HG03095 (cell line): ENCODE measurements at regions not wholly inside any gene's neighbourhood (a gene's known extent, or its start where the extent isn't known, plus 50 kb on each side); places are given as distances from the start of the nearest gene placed in this dataset.

Source experiments
- ATAC-seq: cut with Tn5 transposase; IDR thresholded peaks from one replicate; pipeline ENCODE4 v1.9.1; 2021; ENCODE audit warnings: moderate library complexity; ENCODE audit not compliant: unreplicated experiment

DNA sequence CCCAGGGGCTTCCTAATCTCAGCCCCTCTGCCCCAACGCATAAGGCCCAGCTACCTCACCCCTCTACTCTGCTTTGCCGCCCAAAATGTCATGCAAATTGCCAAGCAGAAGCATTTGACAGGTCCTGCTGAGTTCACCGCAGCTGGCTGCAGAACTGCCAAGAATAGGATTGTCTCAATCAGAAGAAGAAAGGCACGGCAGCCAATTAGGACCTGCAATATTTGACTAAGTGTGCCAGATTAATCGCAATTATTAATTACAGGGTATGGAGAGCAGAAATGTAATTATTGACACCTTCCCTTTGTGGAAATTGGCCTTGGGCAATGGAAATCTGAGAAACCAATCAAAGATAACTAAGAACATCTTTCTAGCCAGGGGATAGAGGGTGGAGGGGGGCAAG lies 318.6 kb downstream of the LRFN2 start:
- no peak for ATAC-seq

DNA sequence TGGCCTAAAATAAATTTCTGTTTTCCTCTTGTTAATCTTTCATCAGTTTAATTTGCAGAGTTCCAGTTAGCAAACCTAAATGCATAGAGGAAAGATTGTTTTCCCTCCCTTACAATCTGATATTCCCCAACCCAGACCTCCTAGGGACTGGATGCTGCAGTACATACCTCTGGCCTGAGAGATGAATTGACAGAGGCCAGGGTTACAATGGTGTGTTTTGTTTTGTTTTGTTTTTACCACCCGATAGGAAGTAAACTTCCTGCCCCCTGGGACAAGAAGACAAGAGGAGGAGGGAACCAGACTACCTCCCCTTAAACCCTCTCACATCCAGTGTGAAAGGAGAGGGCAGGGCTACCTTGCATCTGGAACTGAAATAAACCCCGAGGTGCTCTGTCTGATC lies 319.0 kb downstream of the LRFN2 start:
- no peak for ATAC-seq

DNA sequence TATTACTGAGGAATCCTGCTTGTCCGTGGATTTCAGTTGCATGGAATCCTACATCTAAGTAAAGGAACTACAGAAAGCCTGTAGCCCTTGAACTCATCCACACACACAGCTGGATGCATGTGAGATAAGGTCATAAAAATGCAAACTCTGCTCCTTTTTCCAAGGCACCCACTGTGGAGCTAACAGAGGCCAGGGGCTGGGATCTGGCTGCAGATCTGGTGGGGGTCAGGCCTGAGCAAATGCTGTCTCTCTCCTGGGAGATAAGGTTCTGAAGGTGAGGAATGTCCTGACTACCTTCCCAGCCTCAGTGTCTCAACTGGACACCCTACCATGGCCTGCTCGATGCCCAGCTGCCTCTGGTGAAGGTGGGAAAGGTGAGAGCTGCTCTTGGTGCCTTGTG lies 321.5 kb downstream of the LRFN2 start:
- no peak for ATAC-seq

DNA sequence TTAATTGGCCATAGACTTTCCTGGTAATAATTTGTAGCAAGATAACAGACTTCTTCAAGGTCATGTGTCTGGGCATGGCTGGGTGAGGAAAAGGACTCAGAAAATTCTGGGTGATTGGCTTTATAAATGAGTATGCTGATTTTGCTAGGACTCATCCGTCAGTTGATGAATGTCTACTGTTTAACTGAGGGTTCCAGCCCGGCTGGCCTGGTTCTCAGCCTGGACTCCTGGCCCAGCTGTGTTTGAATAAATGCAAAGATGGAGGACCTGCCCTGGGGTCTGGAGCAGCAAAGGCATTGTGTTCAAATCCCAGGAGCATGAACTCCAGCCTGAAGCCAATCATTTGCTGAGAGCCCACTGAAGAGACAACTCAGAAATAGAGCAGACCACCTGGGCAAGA lies 323.2 kb downstream of the LRFN2 start:
- no peak for ATAC-seq

DNA sequence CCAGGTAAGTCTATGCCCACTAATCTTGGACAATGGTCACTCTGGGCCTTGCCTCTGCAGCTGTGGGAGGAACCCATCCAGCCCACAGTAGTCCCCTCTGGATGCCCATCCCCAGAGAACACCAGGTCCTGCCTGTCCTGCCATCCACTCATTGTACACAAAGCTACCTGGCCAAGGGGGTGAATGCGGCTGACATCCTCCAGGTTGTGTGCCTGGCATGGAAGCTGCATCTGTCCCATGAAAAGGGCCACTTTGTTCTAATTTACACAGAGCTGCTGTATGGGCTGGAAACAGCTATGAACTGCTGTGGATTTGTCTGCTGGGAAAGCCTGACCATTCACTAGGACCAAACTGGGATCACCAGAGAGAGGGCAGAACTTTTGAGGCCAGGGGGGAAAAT lies 324.8 kb downstream of the LRFN2 start:
- ATAC-seq: no peak

DNA sequence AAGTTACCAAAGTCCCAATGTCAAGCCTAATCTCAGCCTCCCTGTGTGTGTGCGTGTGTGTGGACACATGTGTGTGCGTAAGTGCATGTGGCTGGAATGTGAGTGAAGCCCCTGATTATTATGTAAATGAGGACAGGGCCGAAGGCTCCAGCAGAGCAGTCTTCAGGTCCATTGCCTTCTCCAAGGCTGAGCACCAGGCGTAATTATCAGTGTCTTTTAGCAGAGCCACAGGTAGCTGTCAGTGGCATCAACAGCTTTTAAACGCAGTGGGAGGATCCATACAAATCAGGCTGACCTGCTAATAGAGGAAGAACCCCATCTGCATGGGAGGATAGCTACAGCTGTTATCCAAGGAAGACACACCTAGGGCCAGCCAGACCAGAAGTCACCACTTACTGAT lies 324.3 kb upstream of the MOCS1 start:
- no peak for ATAC-seq

DNA sequence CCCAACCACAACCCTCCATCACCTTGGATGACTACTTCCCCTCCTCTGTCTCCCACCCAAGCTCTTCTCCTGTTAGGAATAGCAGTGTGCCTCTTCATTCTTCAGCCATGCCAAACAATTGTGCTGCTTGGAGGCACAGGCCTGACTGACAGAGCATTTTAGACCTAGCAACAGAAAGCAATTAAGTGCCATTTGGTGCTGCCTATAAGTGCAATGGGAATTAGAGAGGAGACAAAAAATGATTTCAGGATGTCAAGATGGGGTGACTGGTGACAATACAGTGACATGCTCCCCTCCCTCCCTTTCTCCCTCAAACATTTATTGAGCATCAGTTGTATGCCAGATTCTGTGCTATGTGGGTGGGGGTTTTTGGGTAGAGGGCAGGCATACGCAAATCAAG lies 322.6 kb upstream of the MOCS1 start:
- ATAC-seq: no peak

DNA sequence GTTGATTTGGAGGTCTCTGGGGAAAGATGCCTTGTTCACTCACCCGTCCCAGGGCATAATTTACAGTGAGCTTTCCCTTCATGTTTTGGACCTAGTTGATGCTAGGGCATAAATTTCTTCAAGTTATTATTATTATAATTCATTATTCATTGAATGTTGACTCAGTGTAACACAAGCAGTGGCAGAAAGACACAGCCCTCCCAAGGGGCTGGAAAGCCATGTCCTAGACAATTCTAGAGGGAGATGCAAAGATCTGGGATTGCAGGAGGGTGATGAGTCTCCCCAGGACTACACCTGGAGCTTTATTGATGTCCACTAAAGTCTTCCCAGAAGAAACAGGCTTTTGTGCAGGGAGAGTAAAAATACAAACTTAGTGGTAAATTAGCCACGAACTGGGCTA lies 322.0 kb upstream of the MOCS1 start:
- no peak for ATAC-seq

DNA sequence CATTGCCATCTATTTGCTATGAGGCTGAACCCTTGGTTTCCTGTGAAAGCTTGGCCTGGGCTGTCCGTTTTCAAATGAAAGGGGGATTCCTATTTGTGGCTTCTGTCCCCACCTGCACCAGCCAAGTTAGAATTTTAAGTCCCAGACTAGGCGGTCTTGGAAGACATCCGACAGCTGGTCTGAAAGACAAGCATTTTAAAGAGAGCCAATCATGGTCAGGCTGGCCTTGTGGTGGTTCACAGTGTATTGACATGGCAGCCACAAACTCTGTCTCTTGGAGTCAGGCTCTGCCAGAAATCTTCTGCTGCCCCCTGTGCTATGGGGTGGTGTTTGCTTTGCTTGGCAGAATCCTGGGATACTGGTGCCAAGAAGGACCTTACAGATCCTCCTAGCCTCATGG lies 319.2 kb upstream of the MOCS1 start:
- ATAC-seq: no peak

DNA sequence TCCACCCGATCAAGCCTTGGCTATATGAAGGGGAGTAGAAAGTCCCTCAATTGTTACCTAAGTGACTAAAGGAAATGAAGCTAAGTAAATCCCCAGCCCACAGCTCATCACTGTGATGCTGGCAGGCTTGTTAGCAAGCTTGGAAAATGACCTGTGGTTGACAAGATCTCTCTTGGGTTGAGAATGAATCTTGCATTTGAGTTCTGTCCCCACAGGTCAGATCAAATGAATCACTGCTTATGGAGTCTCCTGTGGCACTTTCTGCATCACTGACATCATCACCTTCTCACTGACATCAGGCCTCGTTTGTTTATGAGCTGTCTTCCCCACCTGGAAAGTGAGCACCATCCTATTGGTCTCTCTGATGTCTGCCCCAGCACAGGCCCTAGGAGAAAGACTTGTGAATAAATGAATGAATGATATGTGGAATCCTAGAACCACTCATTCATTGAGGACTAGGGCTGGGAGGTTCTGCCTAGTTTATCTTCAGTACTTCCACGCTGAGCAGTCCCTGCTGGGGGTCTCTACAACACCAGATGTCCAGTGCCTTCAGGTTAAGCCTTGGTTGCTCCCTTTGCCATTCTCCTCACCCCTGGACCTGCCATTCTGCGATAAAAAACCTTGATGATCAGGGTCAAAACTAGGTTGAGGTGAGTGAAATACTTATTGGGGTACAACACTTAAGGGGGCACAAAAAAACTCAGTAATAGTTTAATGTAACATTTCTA lies 318.4 kb upstream of the MOCS1 start:
- ATAC-seq: no peak

DNA sequence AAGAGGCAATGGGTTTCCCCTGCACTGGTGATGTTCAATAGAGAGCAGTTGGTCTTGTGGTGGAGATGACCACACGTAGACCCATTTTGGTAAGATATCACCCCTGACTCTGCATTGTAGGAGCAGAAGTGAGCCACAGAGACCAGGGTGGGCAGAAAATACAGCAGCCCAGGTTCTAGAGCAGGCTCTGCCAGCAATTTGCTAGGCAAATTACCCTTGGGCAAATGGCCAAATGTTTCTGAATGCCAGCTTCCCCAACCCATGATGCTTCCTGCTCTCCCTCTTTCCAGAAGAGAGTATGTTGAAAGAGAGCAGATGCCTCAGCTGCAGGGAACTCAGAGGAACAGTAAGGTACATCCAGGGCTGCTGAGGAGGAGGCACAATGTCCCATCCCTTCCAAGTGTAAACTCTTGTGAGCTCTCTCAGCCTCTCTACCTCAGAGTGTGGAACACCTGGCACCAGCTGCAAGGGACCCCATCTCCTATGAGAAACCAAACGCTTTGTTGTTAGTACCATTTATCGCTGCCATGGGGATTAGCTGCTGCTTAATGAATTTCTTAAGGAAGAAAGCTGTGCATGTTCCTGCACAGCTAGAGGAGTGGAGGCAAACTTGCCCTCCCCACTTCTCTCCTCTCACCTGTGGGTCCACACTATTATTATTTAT lies 317.5 kb upstream of the MOCS1 start:
- no peak for ATAC-seq

DNA sequence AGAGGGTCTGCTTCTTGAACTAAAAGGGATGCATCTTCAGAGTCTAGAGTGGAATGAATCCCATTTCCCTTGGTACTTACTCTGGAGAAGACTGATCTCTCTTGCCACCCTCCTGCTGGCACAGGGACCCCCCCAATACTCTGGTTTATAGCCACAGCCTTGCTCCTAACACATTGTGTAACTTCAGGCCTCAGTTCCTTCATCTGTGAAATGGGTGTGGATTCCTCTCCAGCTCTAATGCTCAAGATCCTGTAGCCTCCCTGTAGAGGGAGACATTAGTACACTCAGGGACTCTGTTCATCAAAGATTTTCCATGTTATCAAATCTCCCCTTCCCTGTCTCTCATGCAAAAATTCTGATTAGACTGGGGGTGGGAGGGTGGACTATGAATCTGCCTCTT lies 315.7 kb upstream of the MOCS1 start:
- ATAC-seq: no peak

DNA sequence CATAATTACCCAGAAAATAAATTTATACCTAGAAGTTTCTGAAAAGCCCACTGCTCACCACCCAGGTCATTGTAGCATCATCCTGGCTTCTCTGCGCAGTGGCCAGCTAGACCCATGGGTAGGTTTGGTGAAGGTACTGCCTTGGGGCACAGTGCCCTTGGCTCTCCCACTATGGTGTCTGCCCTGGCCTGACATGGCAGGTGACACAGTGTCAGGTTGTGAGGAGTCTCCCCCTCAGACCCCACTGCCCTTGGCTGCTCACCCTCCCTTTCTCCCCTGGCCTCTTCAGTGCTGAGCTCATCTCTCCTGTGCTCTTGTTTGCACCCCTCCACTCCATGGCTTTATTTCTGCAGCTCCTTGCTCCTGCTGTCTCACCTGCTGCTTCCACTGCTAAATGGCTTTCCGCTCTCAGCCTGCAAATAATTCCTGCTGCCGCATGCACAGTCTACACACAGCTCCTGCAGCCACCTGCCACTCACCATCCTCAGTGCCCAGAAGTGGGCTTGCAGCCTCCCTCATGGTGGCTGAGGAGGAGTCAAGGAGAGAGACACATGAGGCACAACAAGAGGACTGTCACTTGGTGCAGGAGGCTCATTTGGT lies 313.4 kb upstream of the MOCS1 start:
- ATAC-seq: no peak

DNA sequence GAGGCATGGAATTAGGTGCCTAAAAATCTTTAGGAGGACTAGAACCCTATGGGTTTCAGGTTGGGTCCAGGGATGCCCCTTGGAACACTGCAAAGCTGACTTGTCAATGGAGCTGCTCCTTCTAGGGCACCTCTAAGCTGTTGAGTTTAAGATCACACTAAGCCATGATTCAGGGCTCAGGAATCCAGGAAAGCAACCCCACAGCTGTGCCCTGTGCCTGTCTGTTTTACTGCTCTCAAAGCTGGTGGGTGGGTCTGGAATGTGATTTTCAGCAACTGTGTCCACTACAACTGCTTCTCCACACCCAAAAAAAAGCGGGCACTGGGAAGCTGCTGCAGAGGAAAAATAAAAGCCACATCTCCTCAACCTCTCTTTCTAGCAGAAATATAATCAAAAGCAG lies 310.4 kb upstream of the MOCS1 start:
- ATAC-seq: no peak

DNA sequence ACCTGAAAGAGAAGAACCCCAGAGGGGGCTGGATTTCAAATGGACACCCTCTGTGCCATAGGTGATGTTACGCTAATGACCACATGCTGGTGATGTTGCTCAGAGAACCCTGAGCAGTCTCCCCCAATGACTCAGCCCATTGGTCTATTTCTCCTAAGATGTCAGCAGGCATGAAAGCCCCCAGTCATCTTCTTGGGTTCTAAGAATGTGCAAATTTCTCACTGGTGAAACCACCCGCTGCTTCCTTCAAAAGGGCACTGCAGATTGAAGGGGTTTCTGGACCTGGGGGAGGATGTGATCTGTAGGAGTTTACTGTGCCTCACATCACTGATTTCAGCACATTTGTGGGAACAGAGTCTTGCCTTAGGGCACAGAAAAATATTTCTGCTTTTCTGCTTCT lies 298.4 kb upstream of the MOCS1 start:
- ATAC-seq: no peak

DNA sequence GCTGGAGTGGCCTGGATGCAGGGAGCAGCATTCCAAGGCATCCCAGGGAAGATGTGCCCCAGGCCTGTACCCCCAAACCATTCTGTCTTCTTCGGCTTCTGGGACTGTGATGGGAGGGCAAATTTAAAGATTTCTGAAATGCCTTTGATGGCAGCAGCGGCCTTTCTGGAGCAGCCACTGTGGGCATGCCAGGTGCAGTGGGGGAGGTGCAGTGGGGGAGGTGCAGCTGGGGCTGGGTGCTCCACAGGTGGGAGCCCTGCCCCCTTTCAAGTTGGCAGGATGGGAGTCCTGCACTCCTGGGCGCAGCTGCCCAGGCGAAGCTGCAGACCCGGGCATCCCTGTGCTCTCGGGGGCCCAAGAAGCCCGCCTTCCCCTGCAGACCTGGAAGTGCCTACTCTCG lies 293.5 kb upstream of the MOCS1 start:
- ATAC-seq: no peak

DNA sequence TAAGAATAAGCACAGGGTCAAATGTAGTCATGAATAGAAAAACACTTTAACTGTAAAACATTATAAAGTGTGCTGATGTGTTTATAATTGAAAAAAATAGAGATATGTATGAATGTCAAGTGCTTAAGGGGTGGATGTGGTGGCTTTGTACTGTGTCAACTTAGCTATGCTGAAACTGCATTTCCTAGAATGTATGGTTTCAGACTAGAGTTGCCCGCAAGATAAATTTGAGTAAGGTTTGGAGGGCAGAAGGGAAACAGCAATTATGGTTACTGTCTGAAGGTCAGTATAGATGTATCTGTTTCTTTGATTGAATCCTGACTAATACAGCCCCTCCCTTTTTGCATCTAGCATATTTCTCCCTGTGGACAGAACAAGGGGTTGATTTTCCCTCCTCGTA lies 288.1 kb upstream of the MOCS1 start:
- no peak for ATAC-seq

DNA sequence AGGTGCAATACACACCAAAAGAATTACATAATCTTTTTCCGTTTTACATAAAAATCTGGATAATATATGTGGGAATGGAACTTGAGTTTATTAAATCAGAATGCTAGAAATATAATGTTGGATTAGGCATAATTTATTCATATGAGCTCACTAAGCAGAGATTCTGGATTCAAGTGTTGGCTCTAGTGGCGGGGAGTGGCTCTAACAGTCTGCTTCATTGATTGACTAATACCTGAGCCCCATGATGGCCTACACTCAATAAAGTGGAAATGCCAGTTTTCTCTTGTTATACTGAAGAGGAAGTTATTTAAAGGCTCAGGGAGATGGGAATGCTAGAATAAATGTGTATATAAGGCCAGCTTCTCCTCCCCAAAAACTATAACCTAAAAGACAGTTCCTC lies 285.5 kb upstream of the MOCS1 start:
- ATAC-seq: no peak

DNA sequence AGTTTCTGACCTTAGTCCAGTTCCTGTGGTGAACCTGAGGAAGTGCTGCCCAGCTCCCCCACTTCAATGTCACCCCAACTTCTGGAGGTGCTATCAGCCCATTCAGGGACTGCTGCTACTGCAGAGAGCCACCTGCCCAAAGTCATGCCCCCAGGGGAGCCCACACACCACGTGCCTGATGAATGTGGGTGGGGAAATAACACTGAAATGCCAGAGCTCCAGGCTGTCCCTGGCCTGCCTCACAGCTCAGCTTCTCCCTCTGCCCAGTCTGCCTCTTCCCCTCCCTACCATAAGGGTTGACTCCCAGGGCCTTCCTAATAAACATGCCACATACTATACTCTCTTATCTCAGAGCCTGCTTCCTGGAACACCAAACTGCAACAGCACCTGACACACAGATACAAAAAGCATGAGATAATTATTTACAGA lies 276.4 kb upstream of the MOCS1 start:
- no peak for ATAC-seq

DNA sequence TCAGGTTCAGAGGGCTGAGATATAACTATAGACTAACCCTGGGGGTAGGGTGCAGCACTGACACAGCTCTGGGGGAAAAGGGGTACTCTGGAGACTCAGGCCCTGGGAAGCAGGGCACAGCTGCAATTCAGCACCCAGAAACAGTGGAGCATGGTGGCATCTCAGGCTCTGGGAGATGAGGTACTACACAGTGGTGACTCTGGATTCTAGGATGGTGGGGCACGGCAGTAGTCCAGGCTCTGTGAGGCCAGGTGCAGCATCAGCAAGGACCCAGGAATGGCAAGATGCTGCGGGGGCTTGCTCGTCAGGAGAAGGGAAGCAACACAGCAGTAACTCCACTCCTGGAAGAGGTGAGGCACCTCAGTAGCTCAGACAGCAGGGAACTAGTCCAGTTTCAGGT lies 271.5 kb upstream of the MOCS1 start:
- ATAC-seq: no peak

DNA sequence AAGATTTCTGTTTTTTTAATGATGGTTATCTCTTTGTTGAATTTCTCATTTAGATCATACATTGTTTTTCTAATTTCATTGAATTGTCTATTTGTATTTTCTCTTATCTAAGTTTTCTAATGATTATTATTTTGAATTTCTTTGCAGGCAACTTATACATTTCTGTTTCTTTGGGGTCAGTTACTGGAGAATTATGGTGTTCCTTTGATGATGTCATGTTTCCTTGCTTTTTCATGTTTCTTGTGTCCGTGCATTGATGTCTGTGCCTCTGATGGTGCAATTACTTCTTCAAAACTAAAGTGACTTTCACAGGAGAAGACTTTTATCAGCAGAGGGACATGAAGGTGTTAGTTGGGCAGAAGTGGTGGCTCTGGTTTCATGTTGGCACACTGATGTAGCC lies 270.7 kb upstream of the MOCS1 start:
- ATAC-seq: no peak

DNA sequence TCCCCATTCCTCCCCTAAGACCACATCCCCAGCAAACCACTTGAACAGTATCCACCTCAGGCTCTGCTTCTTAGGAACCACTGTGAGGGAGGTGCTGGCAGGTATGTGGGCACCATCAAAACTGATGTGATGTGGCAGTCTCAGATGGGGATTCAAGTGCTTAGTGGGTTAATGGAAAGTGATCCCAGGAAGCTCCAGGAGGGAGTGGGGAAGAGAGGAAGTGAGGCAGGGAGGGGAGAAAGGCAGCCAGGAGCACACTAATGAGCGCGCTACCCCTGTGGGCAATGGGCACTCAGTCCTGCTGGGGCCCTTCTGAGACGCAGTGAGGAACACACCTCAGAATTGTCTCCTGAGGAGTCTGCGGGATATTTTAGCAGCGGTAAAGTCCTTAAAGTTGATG lies 263.1 kb upstream of the MOCS1 start:
- ATAC-seq: no peak

DNA sequence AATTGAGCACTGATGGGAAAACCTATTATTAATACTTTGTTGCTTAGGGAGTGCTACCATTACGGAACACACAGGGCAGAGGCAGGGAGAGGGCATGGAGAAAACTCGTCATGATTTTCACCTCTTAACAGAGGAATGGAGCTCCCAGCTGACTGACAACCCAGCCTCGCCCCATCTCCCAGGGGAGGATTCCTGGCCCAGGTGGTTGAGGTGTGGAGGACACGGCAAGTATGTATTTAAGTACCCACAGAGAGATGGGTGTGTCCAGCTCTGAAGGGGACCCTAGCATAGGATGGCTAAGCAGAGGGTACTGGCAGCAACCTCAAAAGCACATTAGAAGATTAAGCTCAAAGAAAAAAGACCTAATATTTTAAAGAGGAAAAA lies 261.9 kb upstream of the MOCS1 start:
- ATAC-seq: no peak
